Lower leg skin (tissue), 4 donors: ENCODE measurements at regions not wholly inside any gene's neighbourhood (a gene's known extent, or its start where the extent isn't known, plus 50 kb on each side); places are given as distances from the start of the nearest gene placed in this dataset.

ENCODE experiments used
- DNase-seq, 2 donors: peaks; one replicate each; pipeline ENCODE4 v3.0.0-alpha.2; 2019; ENCODE audit warnings: low spot score in 2 of 2
- H3K4me3 ChIP-seq: fragments of 200-600 bp; sonication (generic); 2 replicates; pipeline ENCODE4 v1.5.1; 2017; ENCODE audit warnings: mild to moderate bottlenecking, low read depth; ENCODE audit not compliant: poor library complexity, severe bottlenecking
- POLR2A ChIP-seq, 2 donors: fragments of 450-650 bp; IDR thresholded peaks; one replicate each; pipeline ENCODE4 v1.6.1; 2016 to 2017; ENCODE audit warnings: antibody characterized with exemption in 2 of 2, mild to moderate bottlenecking in 1 of 2, moderate library complexity in 1 of 2
- WGBS, 2 donors: methylation state at CpG; one replicate each; pipeline ENCODE4 v1.1.5; 2018; 5-methylcytosine and 5-hydroxymethylcytosine counted together
- intact Hi-C: fragments of 100-400 bp; cut with DNase I; formaldehyde crosslinking; loops from one replicate; pipeline ENCODE4 v1.15.0; 2023; ENCODE audit warnings: low total_unique reads
- TF ChIP-seq, protein P1 (sequence below), 3 donors: fragments of 450-650 bp; IDR thresholded peaks; one replicate each; pipeline ENCODE4 v1.5.1; 2016; ENCODE audit warnings: antibody characterized with exemption in 3 of 3, mild to moderate bottlenecking in 3 of 3, moderate library complexity in 2 of 3

DNA sequence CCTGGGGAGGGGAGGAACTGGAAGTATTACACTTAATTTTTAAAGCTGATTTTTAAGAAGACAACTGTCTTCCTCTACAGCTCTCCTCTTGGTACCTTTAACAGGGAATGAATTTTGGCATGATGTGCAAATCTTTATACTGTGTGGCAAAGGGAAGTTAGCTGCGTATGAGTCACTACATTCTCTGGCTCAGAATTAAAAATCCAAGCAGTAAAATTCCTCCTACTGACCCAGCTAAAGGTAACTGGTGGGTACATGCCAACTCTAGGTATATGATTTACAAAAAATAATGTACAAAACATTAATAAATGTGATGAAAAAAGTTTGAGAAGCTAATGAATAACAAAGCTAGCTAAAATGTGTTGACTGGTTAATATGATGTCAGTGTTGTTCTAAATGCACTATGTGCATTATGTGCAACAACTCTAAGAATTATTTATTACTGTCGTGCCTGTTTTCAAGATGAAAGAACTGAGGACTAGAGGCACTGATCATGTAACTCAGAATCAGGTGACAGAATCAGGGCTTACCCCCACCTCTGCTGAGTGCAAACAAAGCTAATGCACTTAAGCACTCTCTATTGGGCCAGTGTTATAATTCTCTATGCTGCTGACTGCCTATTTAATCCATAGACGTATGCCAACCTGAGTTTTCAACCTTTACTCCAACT lies 194.7 kb upstream of the CADPS start:
- WGBS, 2 donors = 40 to 41% methylated on average over 3 of the region's 3 CpGs
- intact Hi-C loops = no loop called here
- TF ChIP-seq, protein P1, sequence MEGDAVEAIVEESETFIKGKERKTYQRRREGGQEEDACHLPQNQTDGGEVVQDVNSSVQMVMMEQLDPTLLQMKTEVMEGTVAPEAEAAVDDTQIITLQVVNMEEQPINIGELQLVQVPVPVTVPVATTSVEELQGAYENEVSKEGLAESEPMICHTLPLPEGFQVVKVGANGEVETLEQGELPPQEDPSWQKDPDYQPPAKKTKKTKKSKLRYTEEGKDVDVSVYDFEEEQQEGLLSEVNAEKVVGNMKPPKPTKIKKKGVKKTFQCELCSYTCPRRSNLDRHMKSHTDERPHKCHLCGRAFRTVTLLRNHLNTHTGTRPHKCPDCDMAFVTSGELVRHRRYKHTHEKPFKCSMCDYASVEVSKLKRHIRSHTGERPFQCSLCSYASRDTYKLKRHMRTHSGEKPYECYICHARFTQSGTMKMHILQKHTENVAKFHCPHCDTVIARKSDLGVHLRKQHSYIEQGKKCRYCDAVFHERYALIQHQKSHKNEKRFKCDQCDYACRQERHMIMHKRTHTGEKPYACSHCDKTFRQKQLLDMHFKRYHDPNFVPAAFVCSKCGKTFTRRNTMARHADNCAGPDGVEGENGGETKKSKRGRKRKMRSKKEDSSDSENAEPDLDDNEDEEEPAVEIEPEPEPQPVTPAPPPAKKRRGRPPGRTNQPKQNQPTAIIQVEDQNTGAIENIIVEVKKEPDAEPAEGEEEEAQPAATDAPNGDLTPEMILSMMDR (IDR thresholded peaks at IDR 0.05) = no peak
- TF ChIP-seq POLR2A (IDR thresholded peaks at IDR 0.05) = no peak
- DNase-seq = no peak
- H3K4me3 ChIP-seq = no peak overlapping the region

DNA sequence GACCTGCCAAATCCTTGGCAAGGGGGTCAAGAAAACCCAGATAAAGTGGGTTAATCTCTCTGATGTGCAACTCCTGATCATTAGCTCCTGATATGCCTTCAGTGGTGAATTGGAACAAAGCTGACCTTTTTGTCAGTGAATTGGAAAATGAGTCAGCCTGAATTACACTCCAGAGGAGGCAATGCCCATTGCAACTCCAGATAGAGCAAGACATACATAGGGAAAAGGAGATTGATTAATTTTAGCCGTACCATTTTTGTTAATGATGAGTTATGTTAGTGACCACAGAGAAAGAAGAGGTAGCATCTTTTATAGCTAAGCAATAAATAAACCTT lies 195.2 kb upstream of the CADPS start:
- no peak for TF ChIP-seq POLR2A (IDR thresholded peaks at IDR 0.05)
- TF ChIP-seq, protein P1 (IDR thresholded peaks at IDR 0.05) = no peak
- no peak overlapping the region for H3K4me3 ChIP-seq
- no peak for DNase-seq
- intact Hi-C loops = no loop called here
- WGBS, 2 donors = 86 to 93% methylated on average over 1 of the region's 1 CpG

DNA sequence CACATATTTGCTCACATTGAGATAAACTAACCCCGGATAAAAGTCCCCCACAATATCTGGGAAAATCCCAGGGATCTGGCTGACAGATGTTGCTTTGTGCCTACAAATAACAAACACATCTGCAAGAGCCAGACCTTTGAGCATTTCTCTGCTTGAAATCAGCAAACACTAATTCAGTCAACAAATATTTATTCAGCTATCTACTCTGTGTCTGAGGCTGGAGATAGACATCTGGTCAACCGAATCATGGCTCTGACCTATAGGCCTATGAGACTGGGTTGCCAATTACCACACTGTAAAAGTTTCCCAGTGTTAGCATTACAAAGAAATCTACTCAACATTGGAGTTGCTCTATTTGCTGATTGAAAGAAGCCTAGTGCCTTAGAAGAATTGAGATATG lies 201.1 kb upstream of the CADPS start:
- TF ChIP-seq, protein P1 (IDR thresholded peaks at IDR 0.05) = no peak
- no peak for TF ChIP-seq POLR2A (IDR thresholded peaks at IDR 0.05)
- DNase-seq = no peak
- intact Hi-C loops = no loop called here
- 49 to 57% methylated on average over 2 of the region's 2 CpGs for WGBS, 2 donors
- H3K4me3 ChIP-seq = no peak overlapping the region

DNA sequence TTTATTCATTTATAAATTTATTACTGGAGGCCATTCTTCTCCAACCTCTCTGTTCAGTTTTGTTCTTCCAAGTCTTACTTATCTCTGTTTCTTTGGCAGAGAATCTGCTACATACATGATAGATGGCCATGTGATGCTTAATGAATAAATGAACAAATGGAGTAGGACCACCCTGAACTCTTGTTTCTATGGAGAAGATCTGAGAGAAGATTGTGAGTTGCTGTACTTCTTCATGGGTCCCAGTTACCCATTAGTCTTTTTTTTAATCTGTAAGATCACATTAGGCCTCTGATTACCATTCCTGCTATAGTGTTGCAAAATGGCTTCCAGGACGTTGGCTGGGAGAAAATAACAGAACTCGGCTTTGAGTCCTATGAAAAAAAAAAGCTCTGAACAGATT lies 191.9 kb upstream of the SYNPR start:
- H3K4me3 ChIP-seq = no peak overlapping the region
- 76 to 78% methylated on average over 2 of the region's 2 CpGs for WGBS, 2 donors
- intact Hi-C loops = no loop called here
- TF ChIP-seq, protein P1 (IDR thresholded peaks at IDR 0.05) = no peak
- no peak for DNase-seq

DNA sequence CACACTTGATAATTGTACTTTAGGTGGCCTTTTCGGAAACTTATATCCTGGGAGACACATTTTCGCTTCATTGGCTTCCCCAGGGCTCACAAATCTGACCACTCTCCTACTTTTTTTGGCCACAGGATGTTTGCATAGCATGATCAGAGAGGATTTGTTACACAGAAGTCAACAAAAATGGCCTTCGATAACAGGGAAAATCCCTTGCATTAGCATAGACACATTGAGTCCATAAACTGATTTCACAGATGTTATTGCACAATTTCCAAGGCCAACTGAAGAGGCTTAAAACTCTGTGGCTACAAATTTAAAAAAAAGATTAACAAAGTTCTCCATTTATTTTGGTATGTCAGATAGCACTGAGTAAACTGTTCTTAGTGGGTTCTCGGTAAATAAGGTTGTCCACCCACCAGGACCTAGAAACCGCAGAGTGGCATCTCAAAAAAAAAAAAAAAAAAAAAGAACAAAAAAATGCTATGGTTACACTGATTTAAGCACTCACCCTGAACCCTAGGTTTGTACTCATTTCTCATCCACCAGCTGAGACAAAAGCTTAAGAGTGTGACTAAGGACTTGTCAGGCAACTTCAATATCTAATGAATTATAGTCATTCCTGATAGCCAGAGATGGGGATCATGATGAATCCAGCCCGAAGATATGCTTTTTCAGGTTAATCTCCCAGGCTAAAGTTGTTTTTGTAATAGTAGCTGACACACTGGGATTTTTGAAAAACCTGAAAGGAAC lies 188.9 kb upstream of the SYNPR start:
- H3K4me3 ChIP-seq = no peak overlapping the region
- DNase-seq = no peak
- no peak for TF ChIP-seq POLR2A (IDR thresholded peaks at IDR 0.05)
- TF ChIP-seq, protein P1 (IDR thresholded peaks at IDR 0.05) = no peak
- 76 to 83% methylated on average over 6 of the region's 6 CpGs for WGBS, 2 donors
- intact Hi-C loops = no loop called here
